ENCODE measurements at regions not wholly inside any gene's neighbourhood (a gene's known extent, or its start where the extent isn't known, plus 50 kb on each side); places are given as distances from the start of the nearest gene placed in this dataset.

DNA sequence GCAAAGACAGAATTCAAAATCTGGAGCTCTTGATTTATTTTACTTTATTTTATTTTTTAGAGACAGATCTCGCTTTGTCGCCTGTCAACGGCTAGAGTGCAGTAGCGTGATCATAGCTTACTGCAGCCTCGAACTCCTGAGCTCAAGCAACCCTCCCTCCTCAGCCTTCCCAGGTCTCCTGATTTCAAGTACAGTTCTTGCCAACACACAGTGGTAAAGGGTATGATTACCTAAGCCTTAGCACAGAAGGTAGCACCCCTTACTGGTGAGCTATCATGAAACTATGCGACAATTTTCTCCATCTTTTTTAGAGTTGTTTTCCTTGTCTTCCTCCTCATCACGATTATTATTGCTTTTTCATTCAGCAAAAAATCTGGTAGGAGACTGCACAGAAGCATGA lies 94.3 kb upstream of the ETV6 start:
- Histone ChIP-seq H3K27me3 (ENCODE audit: control insufficient read depth, insufficient read depth, low read length) (no peaks in the 10 kb centered on the region), H3K4me3 (ENCODE audit: low read depth, low read length) (no peak overlapping the region)

DNA sequence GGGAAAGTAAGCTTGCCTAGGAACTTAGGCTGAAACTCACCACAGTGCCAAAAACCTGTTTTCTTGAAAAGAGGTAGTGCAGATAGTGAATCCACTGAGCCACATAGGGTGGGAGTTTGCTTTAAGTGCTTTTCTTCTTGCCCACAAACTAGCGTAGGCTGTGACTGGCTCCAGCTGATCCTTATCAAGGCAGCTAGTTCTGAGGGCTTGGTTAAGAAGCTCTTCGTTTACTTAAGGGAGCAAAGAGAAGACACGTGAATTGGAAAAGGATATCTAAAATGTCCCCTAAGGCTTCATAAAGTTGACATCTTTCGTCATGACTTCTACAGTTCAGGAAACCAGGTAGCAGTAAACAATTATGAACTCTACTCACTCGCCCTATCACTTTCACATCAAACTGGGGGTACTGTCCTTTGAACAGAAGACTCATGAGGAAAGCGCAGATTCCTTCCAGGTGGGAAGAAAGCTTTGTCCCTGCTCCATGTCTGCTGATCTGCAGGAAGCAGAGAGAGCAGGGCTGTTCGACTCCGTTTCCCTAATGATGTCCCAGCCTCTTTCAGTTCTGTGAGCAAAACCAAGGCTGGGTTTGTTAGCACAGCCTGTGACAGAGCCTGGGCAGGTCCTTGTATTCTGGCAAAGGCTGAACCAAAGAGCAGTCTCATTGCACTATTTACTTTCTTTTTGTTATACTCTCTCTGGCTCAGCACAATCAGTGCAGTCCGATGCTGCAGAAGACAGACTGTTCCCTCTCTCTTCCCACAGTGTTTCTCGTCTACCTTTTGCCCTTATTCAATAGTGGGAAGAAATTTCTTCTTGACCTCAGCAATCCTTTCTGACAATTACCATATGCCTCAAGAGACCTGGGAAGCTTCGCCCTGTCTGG lies 93.5 kb upstream of the ETV6 start:
- Histone ChIP-seq H3K27me3 (ENCODE audit: control insufficient read depth, insufficient read depth, low read length) (no peaks in the 10 kb centered on the region), H3K27ac (ENCODE audit: low read depth, low read length) (no peak overlapping the region), H3K4me3 (ENCODE audit: low read depth, low read length) (no peak overlapping the region)

More for the DNA sequence above, 94.3 kb upstream of the ETV6 start:
- H3K9me3 ChIP-seq (ENCODE audit: control insufficient read depth, insufficient read depth, low read length): no peaks in the 10 kb centered on the region
- H3K27ac ChIP-seq (ENCODE audit: low read depth, low read length): no peak overlapping the region
- no peak overlapping the region for H3K9ac ChIP-seq (ENCODE audit: low read depth, low read length)
- no peaks in the 10 kb centered on the region for H3K36me3 ChIP-seq (ENCODE audit: control insufficient read depth, insufficient read depth, low read length)
- H3K4me1 ChIP-seq (ENCODE audit: control insufficient read depth, insufficient read depth, low read length): no peaks in the 10 kb centered on the region

GRCh38 chr12:11556682-11557081 lies 92.8 kb upstream of the ETV6 start:
- Histone ChIP-seq H3K4me3 (ENCODE audit: low read depth, low read length) (no peak overlapping the region), H3K27ac (ENCODE audit: low read depth, low read length) (no peak overlapping the region), H3K36me3 (ENCODE audit: control insufficient read depth, insufficient read depth, low read length) (no peaks in the 10 kb centered on the region), H3K9me3 (ENCODE audit: control insufficient read depth, insufficient read depth, low read length) (no peaks in the 10 kb centered on the region), H3K9ac (ENCODE audit: low read depth, low read length) (no peak overlapping the region), H3K27me3 (ENCODE audit: control insufficient read depth, insufficient read depth, low read length) (no peaks in the 10 kb centered on the region), H3K4me1 (ENCODE audit: control insufficient read depth, insufficient read depth, low read length) (no peaks in the 10 kb centered on the region)

More for the DNA sequence above, 93.5 kb upstream of the ETV6 start:
- H3K4me1 ChIP-seq (ENCODE audit: control insufficient read depth, insufficient read depth, low read length): no peaks in the 10 kb centered on the region
- H3K9ac ChIP-seq (ENCODE audit: low read depth, low read length): no peak overlapping the region
- no peaks in the 10 kb centered on the region for H3K36me3 ChIP-seq (ENCODE audit: control insufficient read depth, insufficient read depth, low read length)
- no peaks in the 10 kb centered on the region for H3K9me3 ChIP-seq (ENCODE audit: control insufficient read depth, insufficient read depth, low read length)

GRCh38 chr12:11559626-11560340 lies 89.7 kb upstream of the ETV6 start:
- Histone ChIP-seq H3K36me3 (ENCODE audit: control insufficient read depth, insufficient read depth, low read length) (no peaks in the 10 kb centered on the region), H3K9ac (ENCODE audit: low read depth, low read length) (no peak overlapping the region), H3K27ac (ENCODE audit: low read depth, low read length) (no peak overlapping the region), H3K4me1 (ENCODE audit: control insufficient read depth, insufficient read depth, low read length) (no peaks in the 10 kb centered on the region), H3K27me3 (ENCODE audit: control insufficient read depth, insufficient read depth, low read length) (no peaks in the 10 kb centered on the region), H3K9me3 (ENCODE audit: control insufficient read depth, insufficient read depth, low read length) (no peaks in the 10 kb centered on the region), H3K4me3 (ENCODE audit: low read depth, low read length) (no peak overlapping the region)

DNA sequence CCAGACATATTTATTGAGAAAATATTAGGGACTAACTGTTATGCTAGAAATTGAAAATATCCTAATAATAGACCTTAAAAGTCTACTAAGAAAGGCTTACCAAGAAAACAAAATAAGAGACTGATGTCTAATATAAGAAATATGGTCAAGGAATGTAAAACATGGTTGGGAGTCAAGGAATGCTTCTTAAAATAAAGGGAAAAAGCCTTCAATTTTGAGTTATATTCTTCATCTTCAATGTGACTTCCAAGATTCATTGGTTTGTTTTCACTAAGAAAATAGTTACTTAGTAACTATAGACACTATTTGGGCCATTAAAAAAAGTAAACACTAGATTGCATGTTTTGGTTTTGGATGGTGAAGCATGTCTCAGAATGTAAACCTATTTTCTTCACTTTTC lies 88.1 kb upstream of the ETV6 start:
- H3K9me3 ChIP-seq (ENCODE audit: control insufficient read depth, insufficient read depth, low read length): no peaks in the 10 kb centered on the region

GRCh38 chr12:11563785-11564739 lies 85.4 kb upstream of the ETV6 start:
- no peak overlapping the region for H3K4me3 ChIP-seq (ENCODE audit: low read depth, low read length)
- H3K4me1 ChIP-seq (ENCODE audit: control insufficient read depth, insufficient read depth, low read length): no peaks in the 10 kb centered on the region
- no peaks in the 10 kb centered on the region for H3K27me3 ChIP-seq (ENCODE audit: control insufficient read depth, insufficient read depth, low read length)

More for the DNA sequence above, 88.1 kb upstream of the ETV6 start:
- H3K27me3 ChIP-seq (ENCODE audit: control insufficient read depth, insufficient read depth, low read length): no peaks in the 10 kb centered on the region
- no peaks in the 10 kb centered on the region for H3K36me3 ChIP-seq (ENCODE audit: control insufficient read depth, insufficient read depth, low read length)
- H3K9ac ChIP-seq (ENCODE audit: low read depth, low read length): no peak overlapping the region
- no peak overlapping the region for H3K27ac ChIP-seq (ENCODE audit: low read depth, low read length)
- H3K4me1 ChIP-seq (ENCODE audit: control insufficient read depth, insufficient read depth, low read length): no peaks in the 10 kb centered on the region
- H3K4me3 ChIP-seq (ENCODE audit: low read depth, low read length): no peak overlapping the region

GRCh38 chr12:11564984-11565651 lies 84.4 kb upstream of the ETV6 start:
- Histone ChIP-seq H3K9me3 (ENCODE audit: control insufficient read depth, insufficient read depth, low read length) (no peaks in the 10 kb centered on the region), H3K36me3 (ENCODE audit: control insufficient read depth, insufficient read depth, low read length) (no peaks in the 10 kb centered on the region)

More at GRCh38 chr12:11563785-11564739, 85.4 kb upstream of the ETV6 start:
- Histone ChIP-seq H3K9me3 (ENCODE audit: control insufficient read depth, insufficient read depth, low read length) (no peaks in the 10 kb centered on the region), H3K9ac (ENCODE audit: low read depth, low read length) (no peak overlapping the region), H3K27ac (ENCODE audit: low read depth, low read length) (no peak overlapping the region), H3K36me3 (ENCODE audit: control insufficient read depth, insufficient read depth, low read length) (no peaks in the 10 kb centered on the region)

DNA sequence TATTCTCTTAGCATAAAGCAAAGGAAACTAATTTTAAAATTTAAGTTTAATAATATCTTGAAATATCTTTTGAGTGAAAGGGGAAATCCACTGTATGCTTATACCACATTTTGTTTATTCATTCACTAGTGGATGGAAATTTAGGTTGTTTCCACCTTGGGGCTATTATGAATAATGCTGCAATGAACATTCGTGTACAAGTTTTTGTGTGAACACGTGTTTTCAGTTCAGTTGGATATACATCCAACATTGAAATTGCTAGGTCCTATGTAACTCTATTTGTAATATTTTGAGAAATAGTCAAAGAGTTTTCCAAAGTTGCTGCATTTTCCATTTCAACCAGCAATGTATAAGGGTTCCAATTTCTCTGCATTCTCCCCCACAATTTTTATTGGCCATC lies 83.7 kb upstream of the ETV6 start:
- H3K9me3 ChIP-seq (ENCODE audit: control insufficient read depth, insufficient read depth, low read length): no peaks in the 10 kb centered on the region
- no peak overlapping the region for H3K4me3 ChIP-seq (ENCODE audit: low read depth, low read length)
- H3K36me3 ChIP-seq (ENCODE audit: control insufficient read depth, insufficient read depth, low read length): no peaks in the 10 kb centered on the region
- H3K27ac ChIP-seq (ENCODE audit: low read depth, low read length): no peak overlapping the region
- no peak overlapping the region for H3K9ac ChIP-seq (ENCODE audit: low read depth, low read length)
- no peaks in the 10 kb centered on the region for H3K4me1 ChIP-seq (ENCODE audit: control insufficient read depth, insufficient read depth, low read length)
- H3K27me3 ChIP-seq (ENCODE audit: control insufficient read depth, insufficient read depth, low read length): no peaks in the 10 kb centered on the region

More at GRCh38 chr12:11564984-11565651, 84.4 kb upstream of the ETV6 start:
- Histone ChIP-seq H3K27me3 (ENCODE audit: control insufficient read depth, insufficient read depth, low read length) (no peaks in the 10 kb centered on the region), H3K9ac (ENCODE audit: low read depth, low read length) (no peak overlapping the region), H3K4me3 (ENCODE audit: low read depth, low read length) (no peak overlapping the region), H3K4me1 (ENCODE audit: control insufficient read depth, insufficient read depth, low read length) (no peaks in the 10 kb centered on the region), H3K27ac (ENCODE audit: low read depth, low read length) (no peak overlapping the region)

DNA sequence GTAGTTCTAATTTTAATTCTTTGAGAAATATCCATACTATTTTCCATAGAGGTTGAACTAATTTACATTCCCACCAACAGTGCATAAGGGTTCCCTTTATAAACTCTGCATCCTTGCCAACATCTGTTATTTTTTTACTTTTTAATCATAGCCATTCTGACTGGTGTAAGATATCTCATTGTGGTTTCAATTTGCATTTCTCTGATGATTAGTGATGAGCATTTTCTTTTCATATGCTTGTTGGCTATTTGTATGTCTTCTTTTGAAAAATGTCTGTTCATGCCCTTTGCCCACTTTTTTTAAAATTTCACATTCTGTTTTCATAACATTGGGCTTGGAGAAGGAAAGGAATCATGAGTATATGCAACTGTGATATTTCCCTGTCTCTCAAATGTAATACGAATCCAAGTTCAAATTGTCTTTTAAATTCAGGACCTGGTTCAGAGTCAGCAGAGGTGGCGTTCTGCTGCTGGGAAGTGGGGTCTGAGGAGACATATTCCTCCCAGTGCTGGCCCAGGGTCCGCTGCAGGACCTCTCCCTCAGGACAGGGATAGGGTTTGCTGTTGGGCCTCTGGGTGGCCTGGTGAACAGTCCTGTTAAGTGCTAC lies 81.2 kb upstream of the ETV6 start:
- H3K9ac ChIP-seq (ENCODE audit: low read depth, low read length): no peak overlapping the region
- no peak overlapping the region for H3K27ac ChIP-seq (ENCODE audit: low read depth, low read length)
- no peaks in the 10 kb centered on the region for H3K4me1 ChIP-seq (ENCODE audit: control insufficient read depth, insufficient read depth, low read length)
- no peaks in the 10 kb centered on the region for H3K36me3 ChIP-seq (ENCODE audit: control insufficient read depth, insufficient read depth, low read length)
- H3K9me3 ChIP-seq (ENCODE audit: control insufficient read depth, insufficient read depth, low read length): no peaks in the 10 kb centered on the region
- no peak overlapping the region for H3K4me3 ChIP-seq (ENCODE audit: low read depth, low read length)
- H3K27me3 ChIP-seq (ENCODE audit: control insufficient read depth, insufficient read depth, low read length): no peaks in the 10 kb centered on the region

All from HUES48 (cell line).